MM.1S (cell line): ENCODE measurements at regions not wholly inside any gene's neighbourhood (a gene's known extent, or its start where the extent isn't known, plus 50 kb on each side); places are given as distances from the start of the nearest gene placed in this dataset.

Experiments used
- DNase-seq: peaks from one replicate; pipeline ENCODE4 v3.0.0-alpha.2; 2015
- H2AFZ ChIP-seq: fragments of 300-600 bp; sonication (generic); 2 replicates; pipeline ENCODE4 v1.6.0; 2016; ENCODE audit warnings: antibody characterized with exemption, low read length
- H3F3A ChIP-seq: fragments of 300-600 bp; sonication (generic); 2 replicates; pipeline ENCODE4 v1.6.1; 2016; ENCODE audit warnings: mild to moderate bottlenecking, antibody characterized with exemption, low read length, moderate library complexity, mixed read lengths; ENCODE audit not compliant: insufficient read depth
- H3K27ac ChIP-seq: fragments of 300-600 bp; sonication (generic); 2 replicates; pipeline ENCODE4 v1.5.1; 2016; ENCODE audit warnings: mild to moderate bottlenecking, low read length
- H3K27me3 ChIP-seq: fragments of 300-600 bp; sonication (generic); replicated peaks from 2 replicates; pipeline ENCODE4 v1.6.0; 2016; ENCODE audit warnings: low read length; ENCODE audit not compliant: insufficient read depth
- H3K36me3 ChIP-seq: fragments of 300-600 bp; sonication (generic); replicated peaks from 2 replicates; pipeline ENCODE4 v1.6.1; 2016; ENCODE audit warnings: mild to moderate bottlenecking, low read length, mixed read lengths; ENCODE audit not compliant: insufficient read depth
- H3K4me1 ChIP-seq: fragments of 300-600 bp; sonication (generic); 2 replicates; pipeline ENCODE4 v1.6.1; 2016; ENCODE audit warnings: low read length, mixed read lengths
- H3K4me2 ChIP-seq: fragments of 300-600 bp; sonication (generic); 2 replicates; pipeline ENCODE4 v1.6.0; 2016; ENCODE audit warnings: low read depth, low read length
- H3K4me3 ChIP-seq: fragments of 300-600 bp; sonication (generic); 2 replicates; pipeline ENCODE4 v1.5.1; 2016; ENCODE audit warnings: low read length, mixed read lengths
- H3K79me2 ChIP-seq: fragments of 300-600 bp; sonication (generic); 2 replicates; pipeline ENCODE4 v1.6.1; 2016; ENCODE audit warnings: mixed run types, low read length, mixed read lengths
- H3K9ac ChIP-seq: fragments of 300-600 bp; sonication (generic); 2 replicates; pipeline ENCODE4 v1.6.1; 2016; ENCODE audit warnings: low read length, mixed read lengths
- H3K9me2 ChIP-seq: fragments of 300-600 bp; sonication (generic); replicated peaks from 2 replicates; pipeline ENCODE4 v1.6.1; 2016; ENCODE audit warnings: mild to moderate bottlenecking, low read length, mixed read lengths; ENCODE audit not compliant: insufficient read depth
- H3K9me3 ChIP-seq: fragments of 300-600 bp; sonication (generic); replicated peaks from 2 replicates; pipeline ENCODE4 v1.6.1; 2016; ENCODE audit warnings: mild to moderate bottlenecking, low read length, mixed read lengths; ENCODE audit not compliant: insufficient read depth
- H4K20me1 ChIP-seq: fragments of 300-600 bp; sonication (generic); 2 replicates; pipeline ENCODE4 v1.6.1; 2016; ENCODE audit warnings: mild to moderate bottlenecking, low read length, moderate library complexity, mixed read lengths; ENCODE audit not compliant: insufficient read depth
- EZH2 ChIP-seq: fragments of 300-600 bp; sonication (generic); optimal IDR thresholded peaks from 2 replicates; pipeline ENCODE3; 2017; ENCODE audit warnings: low read depth, mild to moderate bottlenecking, antibody characterized with exemption, low read length, mixed read lengths
- EZH2phosphoT487 ChIP-seq: fragments of 300-600 bp; sonication (generic); IDR thresholded peaks from 2 replicates; pipeline ENCODE4 v1.6.1; 2018; ENCODE audit warnings: antibody characterized with exemption, low read length
- TF ChIP-seq, protein P1 (sequence below): fragments of 300-600 bp; sonication (generic); IDR thresholded peaks from 2 replicates; pipeline ENCODE4 v1.5.1; 2016; ENCODE audit warnings: antibody characterized with exemption, low read length, mixed read lengths

DNA sequence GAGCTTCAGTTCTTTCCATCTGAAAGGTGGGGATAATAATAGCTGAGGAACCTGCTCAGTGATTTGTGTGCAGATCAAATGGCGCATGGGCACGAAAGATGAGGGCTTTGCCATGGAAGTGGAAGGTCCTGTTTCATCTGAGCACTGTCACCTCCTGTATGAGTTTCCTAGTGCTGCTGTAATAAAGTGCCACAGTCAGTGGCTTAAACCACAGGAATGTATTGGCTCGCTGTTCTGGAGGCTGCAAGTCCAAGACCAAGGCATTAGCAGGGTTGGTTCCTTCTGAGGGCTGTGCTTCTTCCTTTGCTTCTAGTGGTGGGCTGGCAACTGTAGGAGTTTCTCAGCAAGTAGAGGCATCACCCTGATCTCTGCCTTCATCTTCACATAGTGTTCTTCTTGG, 51.1 kb upstream of the RBM15 start:
- Histone ChIP-seq H3K4me1 (no peaks in the 10 kb centered on the region), H3K4me3 (no peak overlapping the region), H4K20me1 (no peaks in the 10 kb centered on the region), H2AFZ (no peak overlapping the region), H3K27ac (no peak overlapping the region), H3K9me2 (no peaks in the 10 kb centered on the region), H3K9me3 (no peaks in the 10 kb centered on the region), H3K27me3 (no peaks in the 10 kb centered on the region), H3K79me2 (no peaks in the 10 kb centered on the region), H3K9ac (no peak overlapping the region), H3F3A (no peaks in the 10 kb centered on the region), H3K36me3 (no peaks in the 10 kb centered on the region), H3K4me2 (no peak overlapping the region)
- no peak for DNase-seq
- TF ChIP-seq, protein P1, sequence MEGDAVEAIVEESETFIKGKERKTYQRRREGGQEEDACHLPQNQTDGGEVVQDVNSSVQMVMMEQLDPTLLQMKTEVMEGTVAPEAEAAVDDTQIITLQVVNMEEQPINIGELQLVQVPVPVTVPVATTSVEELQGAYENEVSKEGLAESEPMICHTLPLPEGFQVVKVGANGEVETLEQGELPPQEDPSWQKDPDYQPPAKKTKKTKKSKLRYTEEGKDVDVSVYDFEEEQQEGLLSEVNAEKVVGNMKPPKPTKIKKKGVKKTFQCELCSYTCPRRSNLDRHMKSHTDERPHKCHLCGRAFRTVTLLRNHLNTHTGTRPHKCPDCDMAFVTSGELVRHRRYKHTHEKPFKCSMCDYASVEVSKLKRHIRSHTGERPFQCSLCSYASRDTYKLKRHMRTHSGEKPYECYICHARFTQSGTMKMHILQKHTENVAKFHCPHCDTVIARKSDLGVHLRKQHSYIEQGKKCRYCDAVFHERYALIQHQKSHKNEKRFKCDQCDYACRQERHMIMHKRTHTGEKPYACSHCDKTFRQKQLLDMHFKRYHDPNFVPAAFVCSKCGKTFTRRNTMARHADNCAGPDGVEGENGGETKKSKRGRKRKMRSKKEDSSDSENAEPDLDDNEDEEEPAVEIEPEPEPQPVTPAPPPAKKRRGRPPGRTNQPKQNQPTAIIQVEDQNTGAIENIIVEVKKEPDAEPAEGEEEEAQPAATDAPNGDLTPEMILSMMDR = no peak
- no peak for TF ChIP-seq EZH2
- no peak for TF ChIP-seq EZH2phosphoT487
